C4-2B (cell line): ENCODE measurements at regions not wholly inside any gene's neighbourhood (a gene's known extent, or its start where the extent isn't known, plus 50 kb on each side); places are given as distances from the start of the nearest gene placed in this dataset.

ENCODE experiments used
- H3K27ac ChIP-seq: fragments of 450-650 bp; 2 replicates; pipeline ENCODE4 v1.5.1; 2017
- CTCF ChIP-seq: fragments of 450-650 bp; conservative IDR thresholded peaks from 2 replicates; pipeline ENCODE4 v1.5.1; 2017; ENCODE audit warnings: mild to moderate bottlenecking
- ZFX ChIP-seq: fragments of 450-650 bp; IDR thresholded peaks from 2 replicates; pipeline ENCODE4 v1.6.1; 2017

DNA sequence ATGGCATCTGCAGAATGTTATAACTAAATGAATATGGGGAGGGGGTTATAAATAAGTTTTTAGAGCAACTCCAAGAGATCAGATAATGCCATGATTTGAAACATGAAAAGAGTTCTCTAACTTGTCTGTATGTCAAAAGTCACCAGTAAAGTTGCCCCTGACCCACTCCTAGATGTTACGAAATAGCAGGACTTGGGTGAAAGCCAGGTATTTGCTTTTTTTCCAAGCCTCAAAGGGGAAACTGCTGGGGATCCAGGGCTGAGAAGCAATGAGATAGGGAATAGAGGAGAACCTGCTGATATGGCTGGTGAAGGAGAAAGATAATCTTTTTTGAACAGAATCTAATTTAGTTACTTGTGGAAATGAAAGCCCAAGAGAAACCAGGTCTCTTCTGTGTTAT is 191.5 kb upstream of the CDH20 start:
- TF ChIP-seq CTCF: no peak
- no peak for TF ChIP-seq ZFX
- H3K27ac ChIP-seq: no peak overlapping the region

- H3K27ac ChIP-seq: no peak overlapping the region
- no peak for TF ChIP-seq ZFX
- no peak for TF ChIP-seq CTCF
Measured at GRCh38 chr18:61148322-61148721, 184.9 kb upstream of the CDH20 start.

DNA sequence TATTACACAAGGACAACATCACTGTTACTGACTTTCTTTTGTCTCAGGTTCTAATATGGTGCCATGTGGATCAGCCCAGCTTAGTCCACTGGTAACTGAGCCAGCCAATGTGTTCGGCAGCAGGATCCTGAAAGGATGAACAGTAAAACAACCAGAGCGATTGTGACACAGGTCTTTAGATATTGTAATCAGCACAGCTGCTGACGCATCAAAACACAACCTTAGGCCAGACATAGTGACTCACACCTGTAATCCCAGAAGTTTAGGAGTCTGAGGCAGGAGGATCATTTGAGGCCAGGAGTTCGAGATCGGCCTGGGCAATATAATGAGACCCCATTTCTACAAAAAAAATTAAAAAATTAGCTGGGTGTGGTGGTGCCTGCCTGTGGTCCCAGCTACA is 183.4 kb upstream of the CDH20 start:
- no peak overlapping the region for H3K27ac ChIP-seq
- TF ChIP-seq ZFX (no peak), CTCF (no peak)

DNA sequence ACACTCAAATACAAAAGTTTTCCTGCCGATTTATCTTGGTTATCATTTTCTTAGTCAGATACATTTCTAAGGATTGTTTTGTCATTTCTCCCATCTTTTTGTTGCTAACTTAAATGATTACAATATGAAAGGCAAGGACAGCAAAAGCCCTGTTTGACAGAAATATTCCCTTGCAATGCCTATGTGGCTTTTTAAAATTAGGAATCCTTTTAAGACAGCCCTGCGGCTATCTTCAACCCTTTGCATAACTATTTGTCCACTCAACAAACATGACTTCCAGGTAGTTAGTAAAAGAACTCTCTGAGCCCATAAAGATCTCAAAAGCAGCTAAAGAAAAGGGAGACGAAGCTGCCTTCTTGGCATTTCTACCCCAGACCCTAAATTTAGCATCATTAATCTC is 179.7 kb upstream of the CDH20 start:
- TF ChIP-seq ZFX (no peak), CTCF (no peak)
- no peak overlapping the region for H3K27ac ChIP-seq

DNA sequence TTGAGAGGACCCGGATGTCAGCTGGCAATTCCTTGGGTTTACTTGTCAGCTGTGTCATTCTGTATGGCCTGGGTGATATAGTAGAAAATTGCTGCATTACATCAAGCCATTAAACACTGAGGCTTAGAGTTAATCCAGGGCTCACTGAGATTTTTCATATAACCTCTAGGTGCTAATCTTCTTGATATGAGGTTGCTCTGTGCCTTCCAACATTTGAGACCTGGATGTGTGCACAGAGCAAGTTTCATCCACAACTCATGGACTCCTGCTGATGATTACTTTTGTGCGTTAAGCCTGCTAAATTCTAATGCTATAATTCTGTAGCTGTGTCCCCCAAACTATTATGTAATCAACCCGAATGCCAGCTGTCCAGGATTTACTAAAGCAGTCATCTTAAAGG is 178.4 kb upstream of the CDH20 start:
- TF ChIP-seq CTCF (no peak), ZFX (no peak)
- H3K27ac ChIP-seq: no peak overlapping the region

GRCh38 chr18:61155586-61155985 is 177.6 kb upstream of the CDH20 start:
- H3K27ac ChIP-seq: no peak overlapping the region
- TF ChIP-seq CTCF: no peak
- TF ChIP-seq ZFX: no peak

DNA sequence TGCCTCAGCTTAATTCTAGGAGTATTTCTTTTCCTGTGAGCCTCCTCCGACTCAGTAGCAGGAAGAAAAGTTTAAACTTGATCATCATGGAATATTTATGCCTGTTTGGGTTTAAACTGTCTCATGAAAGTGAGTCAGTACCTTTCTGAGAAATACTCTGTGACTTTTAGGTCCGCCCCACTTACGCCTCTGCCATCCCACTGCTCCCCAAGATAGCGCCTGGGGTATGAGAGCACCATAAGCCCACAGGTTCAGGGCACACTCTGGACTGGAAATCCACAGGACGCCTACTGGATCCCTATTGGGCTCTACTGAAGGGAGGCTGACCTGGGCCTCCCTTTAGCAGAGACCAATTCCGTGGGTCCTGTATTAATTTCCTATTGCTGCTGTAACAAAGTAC is 175.8 kb upstream of the CDH20 start:
- no peak overlapping the region for H3K27ac ChIP-seq
- no peak for TF ChIP-seq CTCF
- TF ChIP-seq ZFX: no peak

- no peak overlapping the region for H3K27ac ChIP-seq
- no peak for TF ChIP-seq ZFX
- TF ChIP-seq CTCF: no peak
Measured at GRCh38 chr18:61159246-61159645, 174.0 kb upstream of the CDH20 start.
